Osteocyte (in vitro differentiated cells): ENCODE measurements at regions not wholly inside any gene's neighbourhood (a gene's known extent, or its start where the extent isn't known, plus 50 kb on each side); places are given as distances from the start of the nearest gene placed in this dataset.

Experiments used
- DNase-seq: peaks from one replicate; pipeline ENCODE4 v3.0.0; 2021; ENCODE audit warnings: mixed read lengths; ENCODE audit not compliant: unreplicated experiment; ENCODE audit errors: extremely low spot score
- H3K27ac Mint-ChIP-seq: one replicate; pipeline ENCODE4 v1.8.0; 2021; ENCODE audit warnings: mild to moderate bottlenecking, mixed read lengths; ENCODE audit not compliant: unreplicated experiment
- H3K27me3 Mint-ChIP-seq: one replicate; pipeline ENCODE4 v1.8.0; 2021; ENCODE audit warnings: mixed read lengths; ENCODE audit not compliant: unreplicated experiment
- H3K36me3 Mint-ChIP-seq: one replicate; pipeline ENCODE4 v1.8.0; 2021; ENCODE audit warnings: mixed read lengths; ENCODE audit not compliant: unreplicated experiment
- H3K4me1 Mint-ChIP-seq: one replicate; pipeline ENCODE4 v1.8.0; 2021; ENCODE audit warnings: mixed read lengths; ENCODE audit not compliant: unreplicated experiment
- H3K4me3 Mint-ChIP-seq: one replicate; pipeline ENCODE4 v1.8.0; 2021; ENCODE audit warnings: mild to moderate bottlenecking, moderate library complexity, mixed read lengths; ENCODE audit not compliant: unreplicated experiment
- H3K9me3 Mint-ChIP-seq: one replicate; pipeline ENCODE4 v1.8.0; 2021; ENCODE audit warnings: mixed read lengths; ENCODE audit not compliant: unreplicated experiment
- TF ChIP-seq, protein P1 (sequence below): fragments of 200-600 bp; sonication (generic); IDR thresholded peaks from 2 replicates; pipeline ENCODE4 v1.5.0; 2021; ENCODE audit warnings: antibody characterized with exemption, mild to moderate bottlenecking, moderate library complexity

GRCh38 chr2:22377268-22377667 is 1007.7 kb upstream of the KLHL29 start:
- H3K36me3 Mint-ChIP-seq = no peaks in the 10 kb centered on the region
- DNase-seq = no peak
- H3K9me3 Mint-ChIP-seq = peaks cover 27% of the 10 kb centered on the region
- no peaks in the 10 kb centered on the region for H3K27me3 Mint-ChIP-seq
- TF ChIP-seq, protein P1, sequence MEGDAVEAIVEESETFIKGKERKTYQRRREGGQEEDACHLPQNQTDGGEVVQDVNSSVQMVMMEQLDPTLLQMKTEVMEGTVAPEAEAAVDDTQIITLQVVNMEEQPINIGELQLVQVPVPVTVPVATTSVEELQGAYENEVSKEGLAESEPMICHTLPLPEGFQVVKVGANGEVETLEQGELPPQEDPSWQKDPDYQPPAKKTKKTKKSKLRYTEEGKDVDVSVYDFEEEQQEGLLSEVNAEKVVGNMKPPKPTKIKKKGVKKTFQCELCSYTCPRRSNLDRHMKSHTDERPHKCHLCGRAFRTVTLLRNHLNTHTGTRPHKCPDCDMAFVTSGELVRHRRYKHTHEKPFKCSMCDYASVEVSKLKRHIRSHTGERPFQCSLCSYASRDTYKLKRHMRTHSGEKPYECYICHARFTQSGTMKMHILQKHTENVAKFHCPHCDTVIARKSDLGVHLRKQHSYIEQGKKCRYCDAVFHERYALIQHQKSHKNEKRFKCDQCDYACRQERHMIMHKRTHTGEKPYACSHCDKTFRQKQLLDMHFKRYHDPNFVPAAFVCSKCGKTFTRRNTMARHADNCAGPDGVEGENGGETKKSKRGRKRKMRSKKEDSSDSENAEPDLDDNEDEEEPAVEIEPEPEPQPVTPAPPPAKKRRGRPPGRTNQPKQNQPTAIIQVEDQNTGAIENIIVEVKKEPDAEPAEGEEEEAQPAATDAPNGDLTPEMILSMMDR = no peak
- no peak overlapping the region for H3K4me3 Mint-ChIP-seq
- no peak overlapping the region for H3K27ac Mint-ChIP-seq
- H3K4me1 Mint-ChIP-seq = no peaks in the 10 kb centered on the region

DNA sequence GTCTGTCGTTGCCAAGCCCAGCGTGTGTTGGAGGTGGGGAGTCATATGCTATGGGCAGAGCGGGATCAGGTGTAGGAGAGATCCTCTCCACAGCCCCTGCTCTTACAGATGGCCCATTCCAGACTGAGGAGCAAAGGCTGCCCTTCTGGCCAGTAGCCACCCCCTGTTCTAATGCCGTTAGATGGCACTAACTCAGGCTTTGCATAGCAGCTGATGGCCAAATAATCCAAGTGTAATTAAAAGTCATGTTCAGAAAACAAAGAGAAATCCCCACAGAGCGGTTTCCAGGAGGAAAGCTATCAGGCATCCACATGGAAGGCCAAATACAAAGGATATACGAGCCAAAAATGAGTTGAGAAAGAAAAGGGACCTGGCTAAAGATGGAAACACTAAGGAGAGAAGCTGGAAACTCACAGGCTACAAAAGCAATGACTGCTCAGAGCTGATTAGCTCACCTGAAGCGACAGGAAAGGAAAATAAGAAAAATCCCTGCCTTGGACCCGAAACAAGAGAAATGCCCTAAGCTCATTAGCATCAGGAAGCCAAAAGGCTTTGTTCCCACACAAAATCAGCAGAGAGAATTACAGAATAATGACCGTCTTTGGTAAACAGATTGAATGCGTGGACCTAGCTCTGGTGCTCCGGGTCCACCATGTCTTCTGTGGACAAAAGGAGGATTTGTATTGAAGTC is 1002.4 kb upstream of the KLHL29 start:
- Mint-ChIP-seq H3K36me3 (no peaks in the 10 kb centered on the region), H3K4me1 (no peaks in the 10 kb centered on the region), H3K27me3 (no peaks in the 10 kb centered on the region), H3K9me3 (peaks cover 12% of the 10 kb centered on the region), H3K4me3 (no peak overlapping the region), H3K27ac (no peak overlapping the region)
- TF ChIP-seq, protein P1 = no peak
- DNase-seq = no peak

DNA sequence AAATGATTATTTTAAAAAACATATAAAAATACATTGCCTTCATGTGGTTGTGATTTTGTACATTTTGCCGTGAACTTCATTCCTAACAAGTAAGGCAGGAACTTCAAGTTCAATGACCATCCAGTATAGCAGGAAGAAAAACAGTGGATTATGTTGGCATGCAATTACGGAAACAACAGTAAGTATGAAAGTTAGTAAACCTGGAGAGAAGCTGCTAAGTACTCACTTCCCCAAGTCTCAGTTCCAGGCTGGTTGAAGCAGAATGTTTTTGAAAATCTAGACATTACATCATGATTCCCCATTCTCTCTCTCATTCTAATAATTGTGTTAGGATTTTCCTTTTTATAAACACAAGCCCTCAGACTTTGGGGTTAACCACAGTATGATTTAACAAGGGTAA is 987.1 kb upstream of the KLHL29 start:
- Mint-ChIP-seq H3K4me1 (no peaks in the 10 kb centered on the region), H3K4me3 (no peak overlapping the region), H3K27ac (no peak overlapping the region), H3K9me3 (peaks cover 11% of the 10 kb centered on the region), H3K27me3 (no peaks in the 10 kb centered on the region), H3K36me3 (no peaks in the 10 kb centered on the region)
- TF ChIP-seq, protein P1 = no peak
- no peak for DNase-seq

DNA sequence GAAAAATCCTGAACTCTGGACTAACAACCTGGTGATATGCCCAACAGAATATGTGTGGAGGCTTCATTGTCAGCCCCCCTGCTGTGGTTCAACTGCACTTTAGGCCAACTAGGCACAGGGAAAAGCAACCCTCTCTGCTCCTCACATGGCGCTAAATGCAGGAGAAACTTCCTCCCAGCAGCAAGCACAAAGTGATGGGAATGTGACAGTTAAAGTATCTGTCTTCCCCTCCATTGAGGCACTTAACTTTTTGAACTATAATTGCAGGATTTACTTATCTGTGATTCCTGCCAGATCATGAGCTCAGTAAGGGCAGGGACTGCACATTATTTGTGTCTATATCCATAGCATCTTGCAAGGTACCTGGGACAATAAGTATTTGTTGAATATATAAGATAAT is 981.2 kb upstream of the KLHL29 start:
- H3K36me3 Mint-ChIP-seq = no peaks in the 10 kb centered on the region
- TF ChIP-seq, protein P1 = no peak
- H3K9me3 Mint-ChIP-seq = peaks cover 21% of the 10 kb centered on the region
- H3K4me3 Mint-ChIP-seq = no peak overlapping the region
- no peaks in the 10 kb centered on the region for H3K4me1 Mint-ChIP-seq
- no peak overlapping the region for H3K27ac Mint-ChIP-seq
- no peak for DNase-seq
- H3K27me3 Mint-ChIP-seq = no peaks in the 10 kb centered on the region

DNA sequence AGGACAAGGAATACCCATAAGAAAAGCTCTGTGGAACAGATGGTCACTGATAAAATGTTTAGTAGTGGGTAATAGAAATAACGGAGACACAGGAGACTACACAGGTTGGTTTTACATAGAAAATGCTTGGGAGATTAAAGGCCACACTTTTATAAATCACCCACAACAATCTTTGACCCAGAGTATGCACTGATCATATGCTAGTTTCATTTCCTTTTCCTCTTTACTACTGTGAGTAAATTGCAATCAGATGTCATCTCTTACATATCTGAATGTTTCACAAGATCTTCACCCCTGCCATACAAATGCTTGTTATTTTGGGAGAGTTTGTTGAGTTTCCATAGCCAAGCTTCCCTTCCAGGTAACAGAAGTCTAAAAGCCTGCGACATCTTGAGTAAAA is 978.4 kb upstream of the KLHL29 start:
- no peak for DNase-seq
- no peaks in the 10 kb centered on the region for H3K4me1 Mint-ChIP-seq
- no peak overlapping the region for H3K27ac Mint-ChIP-seq
- no peak overlapping the region for H3K4me3 Mint-ChIP-seq
- peaks cover 27% of the 10 kb centered on the region for H3K9me3 Mint-ChIP-seq
- H3K27me3 Mint-ChIP-seq = no peaks in the 10 kb centered on the region
- TF ChIP-seq, protein P1 = no peak
- no peaks in the 10 kb centered on the region for H3K36me3 Mint-ChIP-seq
